ENCODE measurements at regions not wholly inside any gene's neighbourhood (a gene's known extent, or its start where the extent isn't known, plus 50 kb on each side); places are given as distances from the start of the nearest gene placed in this dataset.

DNA sequence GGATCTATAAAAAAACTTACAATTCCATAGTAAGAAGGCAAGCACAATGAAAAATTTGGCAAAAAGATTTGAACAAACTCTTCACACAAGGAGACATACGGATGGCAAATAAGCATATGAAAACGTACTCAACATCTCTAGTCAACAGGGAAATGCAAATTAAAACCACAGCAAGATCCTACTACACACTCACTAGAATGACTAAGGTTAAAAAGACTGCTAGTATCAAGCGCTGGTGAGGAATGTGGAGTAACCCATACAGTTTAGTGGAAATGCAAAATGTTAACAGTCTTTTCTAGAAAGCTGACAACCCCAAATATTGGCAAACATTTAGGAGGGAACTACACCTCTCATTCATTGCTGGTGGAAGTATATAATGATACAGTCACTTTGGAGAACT lies 175.9 kb upstream of the SGK1 start:
- no peak for TF ChIP-seq POLR2A (IDR thresholded peaks at IDR 0.05)
- TF ChIP-seq, protein P1, sequence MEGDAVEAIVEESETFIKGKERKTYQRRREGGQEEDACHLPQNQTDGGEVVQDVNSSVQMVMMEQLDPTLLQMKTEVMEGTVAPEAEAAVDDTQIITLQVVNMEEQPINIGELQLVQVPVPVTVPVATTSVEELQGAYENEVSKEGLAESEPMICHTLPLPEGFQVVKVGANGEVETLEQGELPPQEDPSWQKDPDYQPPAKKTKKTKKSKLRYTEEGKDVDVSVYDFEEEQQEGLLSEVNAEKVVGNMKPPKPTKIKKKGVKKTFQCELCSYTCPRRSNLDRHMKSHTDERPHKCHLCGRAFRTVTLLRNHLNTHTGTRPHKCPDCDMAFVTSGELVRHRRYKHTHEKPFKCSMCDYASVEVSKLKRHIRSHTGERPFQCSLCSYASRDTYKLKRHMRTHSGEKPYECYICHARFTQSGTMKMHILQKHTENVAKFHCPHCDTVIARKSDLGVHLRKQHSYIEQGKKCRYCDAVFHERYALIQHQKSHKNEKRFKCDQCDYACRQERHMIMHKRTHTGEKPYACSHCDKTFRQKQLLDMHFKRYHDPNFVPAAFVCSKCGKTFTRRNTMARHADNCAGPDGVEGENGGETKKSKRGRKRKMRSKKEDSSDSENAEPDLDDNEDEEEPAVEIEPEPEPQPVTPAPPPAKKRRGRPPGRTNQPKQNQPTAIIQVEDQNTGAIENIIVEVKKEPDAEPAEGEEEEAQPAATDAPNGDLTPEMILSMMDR (IDR thresholded peaks at IDR 0.05): no peak
